H1 (cell line): ENCODE measurements at regions not wholly inside any gene's neighbourhood (a gene's known extent, or its start where the extent isn't known, plus 50 kb on each side); places are given as distances from the start of the nearest gene placed in this dataset.

Experiments used
- CTCF ChIA-PET: fragments of 300-600 bp; sonication (Branson Sonifier 250); formaldehyde crosslinking; loops from one replicate; lab custom pipeline; 2021; ENCODE audit not compliant: partially characterized antibody; lab: Charles Lee
- POLR2A ChIA-PET: fragments of 300-600 bp; sonication (Branson Sonifier 250); formaldehyde crosslinking; loops from one replicate; lab custom pipeline; 2021; ENCODE audit warnings: inconsistent platforms; ENCODE audit not compliant: partially characterized antibody; lab: Charles Lee
- DNase-seq, 2 experiments: peaks; one replicate each; pipeline versions ENCODE4 v3.0.0 to v3.0.0-alpha.2; 2010 to 2022; ENCODE audit warnings: low spot score in 2 of 2, low read depth in 1 of 2, mixed read lengths in 1 of 2
- FAIRE-seq: peaks from 2 replicates; lab custom pipeline; 2011; peaks lifted over from hg19 to GRCh38; lab: Jason Lieb, UNC
- H2AFZ ChIP-seq: 2 replicates; pipeline ENCODE4 v1.8.1; 2012; ENCODE audit warnings: low read length, inconsistent platforms
- H2AK5ac ChIP-seq: 2 replicates; pipeline ENCODE4 v1.6.1; 2013; ENCODE audit warnings: low read depth, low read length
- H2BK120ac ChIP-seq: replicated peaks from 2 replicates; pipeline ENCODE3; 2013; ENCODE audit warnings: low read depth, low read length, inconsistent platforms
- H2BK12ac ChIP-seq: 2 replicates; pipeline ENCODE4 v1.6.1; 2013; ENCODE audit warnings: low read depth, low read length
- H2BK15ac ChIP-seq: 2 replicates; pipeline ENCODE4 v1.6.1; 2013; ENCODE audit warnings: low read length
- H2BK20ac ChIP-seq: 2 replicates; pipeline ENCODE4 v1.6.1; 2013; ENCODE audit warnings: low read length
- H2BK5ac ChIP-seq: 2 replicates; pipeline ENCODE4 v1.6.1; 2013; ENCODE audit warnings: low read depth, low read length
- H3K14ac ChIP-seq: 2 replicates; pipeline ENCODE4 v1.6.1; 2013; ENCODE audit warnings: inconsistent platforms; ENCODE audit not compliant: insufficient read length
- H3K18ac ChIP-seq: 2 replicates; pipeline ENCODE4 v1.6.1; 2013; ENCODE audit warnings: low read length; ENCODE audit errors: extremely low read depth
- H3K23ac ChIP-seq: 2 replicates; pipeline ENCODE4 v1.6.1; 2013; ENCODE audit warnings: inconsistent platforms; ENCODE audit not compliant: insufficient read length
- H3K23me2 ChIP-seq: 2 replicates; pipeline ENCODE4 v1.6.1; 2013; ENCODE audit warnings: low read depth, low read length
- H3K27ac ChIP-seq: 2 replicates; pipeline ENCODE4 v1.6.1; 2011; ENCODE audit warnings: low read depth, low read length, inconsistent platforms
- H3K27me3 ChIP-seq, 4 experiments: replicated peaks in 1 of 4; 1 replicate in 1 of 4; 2 replicates in 3 of 4; pipeline versions ENCODE4 v1.6.1 to v1.8.1; 2011 to 2013; ENCODE audit warnings: low read length in 3 of 4, mild to moderate bottlenecking in 3 of 4, inconsistent platforms in 2 of 4, mixed read lengths in 2 of 4, moderate library complexity in 1 of 4; ENCODE audit not compliant: control insufficient read depth in 3 of 4, insufficient read depth in 3 of 4; ENCODE audit errors: extremely low read depth in 1 of 4
- H3K36me3 ChIP-seq, 4 experiments: 2 replicates each; pipeline versions ENCODE4 v1.6.1 to v1.8.1; 2011 to 2013; ENCODE audit warnings: mild to moderate bottlenecking in 4 of 4, low read length in 3 of 4, moderate library complexity in 2 of 4, control low read depth in 1 of 4, inconsistent platforms in 1 of 4; ENCODE audit not compliant: insufficient read depth in 4 of 4, control insufficient read depth in 2 of 4
- H3K4ac ChIP-seq: replicated peaks from 2 replicates; pipeline ENCODE3; 2013; ENCODE audit warnings: low read length, low read depth, mixed read lengths, inconsistent platforms; ENCODE audit not compliant: insufficient read length
- H3K4me1 ChIP-seq, 4 experiments: replicated peaks in 1 of 4; 1 replicate in 1 of 4; 2 replicates in 3 of 4; pipeline versions ENCODE4 v1.6.1 to v1.8.1; 2011 to 2013; ENCODE audit warnings: low read length in 3 of 4, inconsistent platforms in 2 of 4, mixed read lengths in 1 of 4; ENCODE audit not compliant: insufficient read depth in 4 of 4, control insufficient read depth in 3 of 4
- H3K4me2 ChIP-seq, 2 experiments: 2 replicates each; pipeline versions ENCODE4 v1.6.1 to v1.8.1; 2011 to 2013; ENCODE audit warnings: low read depth in 2 of 2, low read length in 2 of 2, control low read depth in 1 of 2, inconsistent platforms in 1 of 2, mild to moderate bottlenecking in 1 of 2; ENCODE audit not compliant: insufficient read depth in 1 of 2
- H3K4me3 ChIP-seq, 4 experiments: fragments of 200-600, 300-600 bp in 1 of 4; sonication (generic), shearing (Covaris generic), sonication (Bioruptor Twin) in 1 of 4; 2 replicates each; pipeline versions ENCODE4 v1.5.1 to v1.8.1; 2011 to 2016; ENCODE audit warnings: low read length in 4 of 4, low read depth in 3 of 4, control low read depth in 2 of 4, inconsistent platforms in 2 of 4, mild to moderate bottlenecking in 2 of 4, mixed read lengths in 1 of 4, moderate library complexity in 1 of 4; ENCODE audit not compliant: insufficient read depth in 2 of 4; ENCODE audit errors: extremely low read depth in 1 of 4
- H3K56ac ChIP-seq: replicated peaks from 2 replicates; pipeline ENCODE3; 2013; ENCODE audit warnings: low read depth, mild to moderate bottlenecking, mixed read lengths, low read length, inconsistent platforms; ENCODE audit not compliant: insufficient read length
- H3K79me1 ChIP-seq: 2 replicates; pipeline ENCODE4 v1.6.1; 2013; ENCODE audit warnings: low read depth, low read length, control low read depth
- H3K79me2 ChIP-seq, 2 experiments: 2 replicates each; pipeline versions ENCODE4 v1.6.1 to v1.8.1; 2012 to 2013; ENCODE audit warnings: low read length in 2 of 2, mild to moderate bottlenecking in 2 of 2, inconsistent platforms in 1 of 2; ENCODE audit not compliant: insufficient read depth in 2 of 2, control insufficient read depth in 1 of 2
- H3K9ac ChIP-seq, 4 experiments: replicated peaks in 1 of 4; 1 replicate in 1 of 4; 2 replicates in 3 of 4; pipeline versions ENCODE4 v1.6.1 to v1.8.1; 2011 to 2013; ENCODE audit warnings: low read depth in 3 of 4, low read length in 3 of 4, control low read depth in 2 of 4, mild to moderate bottlenecking in 2 of 4, moderate library complexity in 2 of 4, inconsistent platforms in 1 of 4; ENCODE audit errors: extremely low read depth in 1 of 4
- H3K9me3 ChIP-seq, 2 experiments: 2 replicates each; pipeline versions ENCODE4 v1.6.1 to v1.8.1; 2012 to 2013; ENCODE audit warnings: mild to moderate bottlenecking in 2 of 2, moderate library complexity in 2 of 2, control low read depth in 1 of 2, inconsistent platforms in 1 of 2, low read depth in 1 of 2, low read length in 1 of 2, mixed read lengths in 1 of 2; ENCODE audit not compliant: insufficient read depth in 2 of 2
- H4K20me1 ChIP-seq, 2 experiments: replicated peaks in 1 of 2; 2 replicates each; pipeline versions ENCODE3 to v1.8.1; 2011 to 2013; ENCODE audit warnings: inconsistent platforms in 2 of 2, low read length in 2 of 2, mild to moderate bottlenecking in 1 of 2; ENCODE audit not compliant: insufficient read depth in 2 of 2, control insufficient read depth in 1 of 2
- H4K5ac ChIP-seq: 2 replicates; pipeline ENCODE4 v1.6.1; 2013; ENCODE audit warnings: low read length, low read depth, mixed read lengths, inconsistent platforms; ENCODE audit not compliant: insufficient read length
- H4K8ac ChIP-seq: 2 replicates; pipeline ENCODE4 v1.8.0; 2013; ENCODE audit warnings: mild to moderate bottlenecking, moderate library complexity, low read length, inconsistent platforms; ENCODE audit not compliant: insufficient read depth; ENCODE audit errors: extremely low read depth
- H4K91ac ChIP-seq: replicated peaks from 2 replicates; pipeline ENCODE3; 2013; ENCODE audit warnings: low read length, mixed read lengths, inconsistent platforms; ENCODE audit not compliant: insufficient read length
- CBX5 ChIP-seq: fragments of 300-800, 300-1000 bp; sonication (generic); IDR thresholded peaks from 2 replicates; pipeline ENCODE4 v1.7.1; 2016; ENCODE audit warnings: antibody characterized with exemption, low read length, low read depth
- CHD1 ChIP-seq: IDR thresholded peaks from 2 replicates; pipeline ENCODE4 v1.6.1; 2012; ENCODE audit warnings: low read depth, low read length, improper control_type of control experiment
- CTCF ChIP-seq, 3 experiments: IDR thresholded peaks; 1 replicate in 2 of 3; 2 replicates in 1 of 3; pipeline versions ENCODE4 v1.5.1 to v1.6.1; 2011; ENCODE audit warnings: low read length in 3 of 3, mild to moderate bottlenecking in 3 of 3, inconsistent platforms in 2 of 3, low read depth in 1 of 3, moderate library complexity in 1 of 3; ENCODE audit not compliant: insufficient read depth in 1 of 3; ENCODE audit errors: control extremely low read depth in 1 of 3
- EGR1 ChIP-seq: IDR thresholded peaks from 2 replicates; pipeline ENCODE4 v1.6.1; 2011; ENCODE audit warnings: low read depth, low read length, borderline replicate concordance
- SAP30 ChIP-seq: fragments of 300-600 bp; sonication (generic); IDR thresholded peaks from 2 replicates; pipeline ENCODE4 v1.7.1; 2012; ENCODE audit warnings: low read length, moderate library complexity, mild to moderate bottlenecking, inconsistent platforms; ENCODE audit not compliant: insufficient read depth, insufficient replicate concordance
- SIX5 ChIP-seq: IDR thresholded peaks from 2 replicates; pipeline ENCODE4 v1.6.1; 2011; ENCODE audit warnings: mild to moderate bottlenecking, low read depth, low read length
- USF2 ChIP-seq: IDR thresholded peaks from 2 replicates; pipeline ENCODE4 v1.6.1; 2011; ENCODE audit warnings: low read length, improper control_type of control experiment
- WGBS, 2 experiments: shearing (Covaris generic) in 1 of 2; methylation state at CpG; one replicate each; pipeline versions ENCODE4 v1.1.6 to v1.1.7; 2013 to 2015; ENCODE audit warnings: low lambda C conversion rate in 2 of 2, mixed read lengths in 2 of 2, inconsistent platforms in 1 of 2, low coverage in 1 of 2, missing lambda C conversion rate in 1 of 2; ENCODE audit not compliant: insufficient replicate concordance in 2 of 2, insufficient coverage in 1 of 2, insufficient read length in 1 of 2; ENCODE audit errors: extremely low coverage in 1 of 2, missing lambda C conversion rate in 1 of 2; 5-methylcytosine and 5-hydroxymethylcytosine counted together

GRCh38 chr5:121175986-121176385 lies 675.7 kb upstream of the FTMT start:
- H3K4me1 ChIP-seq, result peaks cover 0 to 2% (median 0%) of the 10 kb centered on the region in 4 experiments; a peak in 1 of 7 replicates
- TF ChIP-seq CTCF (IDR thresholded peaks at IDR 0.05; ENCODE audit: control extremely low read depth in 1 of 3, insufficient read depth in 1 of 3, low read depth in 1 of 3, low read length in 3 of 3) (no peak), EGR1 (no peak), SAP30 (no peak), CHD1 (no peak), SIX5 (no peak), USF2 (no peak), CBX5 (no peak)

More at GRCh38 chr5:121175986-121176385, 675.7 kb upstream of the FTMT start:
- FAIRE-seq (no peak), DNase-seq (no peak)
- Histone ChIP-seq H3K4me3 (no peak overlapping the region), H3K9ac (no peak overlapping the region), H4K20me1 (no peaks in the 10 kb centered on the region), H3K79me2 (no peaks in the 10 kb centered on the region), H4K5ac (no peak overlapping the region), H4K91ac (no peak overlapping the region), H3K36me3 (no peaks in the 10 kb centered on the region), H3K27ac (no peak overlapping the region), H3K79me1 (no peaks in the 10 kb centered on the region), H3K4me2 (no peak overlapping the region), H2AK5ac (no peak overlapping the region), H3K9me3 (no peaks in the 10 kb centered on the region), H2BK12ac (no peak overlapping the region), H2AFZ (no peak overlapping the region), H3K27me3 (no peaks in the 10 kb centered on the region), H3K56ac (no peak overlapping the region), H4K8ac (no peak overlapping the region), H3K23ac (no peak overlapping the region), H2BK20ac (no peak overlapping the region), H2BK15ac (no peak overlapping the region), H2BK120ac (no peak overlapping the region), H3K14ac (no peak overlapping the region), H3K4ac (no peak overlapping the region), H3K18ac (no peak overlapping the region), H2BK5ac (no peak overlapping the region), H3K23me2 (no peaks in the 10 kb centered on the region)
- ChIA-PET CTCF (no interaction called here), POLR2A (no interaction called here)
- WGBS, 2 experiments, result 90% methylated on average over 3 of the region's 3 CpGs; no CpG with 5 or more reads in 1 of the 2 experiments
